NCI-H510A treated with DMSO at 0.1 percent for 48 hours (cell line): ENCODE measurements at regions not wholly inside any gene's neighbourhood (a gene's known extent, or its start where the extent isn't known, plus 50 kb on each side); places are given as distances from the start of the nearest gene placed in this dataset.
A peak's percentile ranks its signal among the peaks of the same experiment; 100 is the strongest.

Experiments used
- DNase-seq: peaks from one replicate; lab custom pipeline; 2025; lab: John Stamatoyannopoulos, UW

DNA sequence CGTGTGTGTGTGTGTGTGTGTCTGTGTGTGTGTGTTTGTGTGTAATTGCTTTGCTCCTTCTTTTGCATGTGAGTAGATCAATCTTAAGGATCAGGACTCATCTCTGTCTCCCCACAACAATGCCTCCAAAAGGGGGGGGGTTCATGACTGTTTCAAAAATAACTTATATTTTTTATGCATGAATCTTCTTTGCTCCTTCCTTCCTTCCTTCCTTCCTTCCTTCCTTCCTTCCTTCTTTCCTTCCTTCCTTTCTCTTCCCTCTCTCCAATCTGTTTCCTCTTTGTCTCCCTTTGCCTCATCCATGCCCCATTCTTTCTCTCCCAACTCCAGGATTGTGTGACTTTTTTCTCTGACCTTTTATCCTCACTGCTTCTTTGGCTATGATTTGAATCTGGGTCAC is 126.4 kb upstream of the OSMR start:
- no peak for DNase-seq

DNA sequence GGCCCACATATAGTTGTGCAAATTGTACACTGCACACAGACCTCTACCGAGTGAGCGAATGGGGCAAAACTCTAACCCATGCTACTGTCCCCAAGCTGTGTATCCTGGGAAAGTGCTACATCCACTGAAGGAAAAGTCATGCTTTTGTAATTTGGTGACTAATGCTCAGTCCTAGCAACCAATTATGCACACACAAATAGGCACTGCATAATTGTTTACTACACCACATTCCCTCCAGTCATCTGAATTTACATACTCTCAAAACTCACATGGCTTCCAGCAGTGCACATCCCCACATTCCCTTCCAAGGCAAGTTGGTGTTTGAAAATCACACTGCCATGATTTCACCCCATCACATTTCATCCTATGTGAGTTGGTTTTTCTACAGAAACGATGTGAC is 125.9 kb upstream of the OSMR start:
- DNase-seq: no peak

DNA sequence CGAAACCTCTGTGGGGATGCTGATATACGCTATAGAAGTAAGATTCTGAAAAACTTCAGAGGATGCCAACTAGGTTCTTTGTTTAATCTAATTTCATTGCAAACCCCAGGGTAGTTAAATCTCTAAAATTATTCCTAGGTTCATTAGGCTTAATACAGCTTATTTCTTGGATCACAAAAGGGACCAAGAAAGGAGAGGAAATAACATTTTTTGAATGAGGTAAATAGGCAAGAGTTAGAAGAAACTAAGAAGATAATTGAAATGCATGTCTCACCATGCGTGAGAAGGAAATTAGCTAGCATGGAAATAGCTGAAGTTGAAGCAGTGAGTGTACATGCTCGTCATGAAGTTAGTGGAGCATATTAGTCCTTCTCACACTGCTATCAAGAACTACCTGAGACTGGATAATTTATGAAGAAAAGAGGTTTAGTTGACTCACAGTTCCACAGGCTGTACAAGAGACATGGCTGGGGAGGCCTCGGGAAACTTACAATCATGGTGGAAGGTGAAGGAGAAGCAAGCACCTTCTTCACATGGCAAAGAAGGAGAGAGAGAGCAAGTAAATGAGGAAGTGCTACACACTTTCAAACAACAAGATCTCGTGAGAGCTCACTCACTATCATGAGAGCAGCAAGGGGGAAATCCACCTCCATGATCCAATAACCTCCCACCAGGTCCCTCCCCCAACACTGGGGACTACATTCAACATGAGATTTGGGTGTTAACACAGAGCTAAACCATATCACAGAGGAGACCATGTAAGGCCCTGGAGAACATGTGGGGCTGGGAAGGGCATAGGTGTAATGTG is 125.1 kb upstream of the OSMR start:
- DNase-seq: no peak

DNA sequence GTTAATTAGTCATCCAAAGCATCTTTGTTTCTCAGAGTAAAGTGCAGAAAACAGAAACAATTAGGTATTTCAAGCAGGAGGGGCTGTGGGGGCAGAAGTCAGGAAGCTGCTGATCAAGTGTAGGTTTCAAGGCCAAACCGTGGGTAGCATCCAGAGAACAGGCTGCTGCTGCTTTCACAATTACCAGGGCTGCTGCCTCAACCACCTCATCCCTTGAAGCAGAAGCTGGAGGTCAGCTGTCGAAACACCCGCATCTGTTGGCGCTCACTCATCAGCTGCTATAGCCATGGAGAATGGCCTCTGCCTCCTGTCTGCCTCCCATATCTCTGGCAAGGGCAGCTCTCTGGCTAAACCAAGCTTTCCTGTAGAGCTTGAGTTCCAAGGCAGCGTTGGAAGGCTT is 122.9 kb upstream of the OSMR start:
- DNase-seq: no peak

DNA sequence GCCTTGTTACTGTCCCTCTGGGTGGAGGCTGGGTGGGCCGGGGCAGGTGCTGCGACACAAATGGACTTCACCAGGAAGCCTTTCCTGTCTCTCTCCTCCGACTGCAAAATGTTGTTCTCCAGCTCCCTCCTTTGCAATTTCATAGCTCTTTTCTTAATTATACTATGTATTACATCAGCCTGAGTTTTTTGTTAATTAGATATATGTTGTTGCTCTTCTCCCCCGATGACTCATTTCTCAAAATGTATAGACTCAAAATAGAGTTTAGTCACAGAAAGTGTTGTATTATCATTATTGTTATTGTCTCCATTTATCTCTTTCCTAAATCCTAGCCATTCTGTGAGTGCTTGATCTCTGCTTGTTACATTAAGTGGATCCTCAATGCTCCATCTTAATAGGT is 122.4 kb upstream of the OSMR start:
- DNase-seq: no peak

DNA sequence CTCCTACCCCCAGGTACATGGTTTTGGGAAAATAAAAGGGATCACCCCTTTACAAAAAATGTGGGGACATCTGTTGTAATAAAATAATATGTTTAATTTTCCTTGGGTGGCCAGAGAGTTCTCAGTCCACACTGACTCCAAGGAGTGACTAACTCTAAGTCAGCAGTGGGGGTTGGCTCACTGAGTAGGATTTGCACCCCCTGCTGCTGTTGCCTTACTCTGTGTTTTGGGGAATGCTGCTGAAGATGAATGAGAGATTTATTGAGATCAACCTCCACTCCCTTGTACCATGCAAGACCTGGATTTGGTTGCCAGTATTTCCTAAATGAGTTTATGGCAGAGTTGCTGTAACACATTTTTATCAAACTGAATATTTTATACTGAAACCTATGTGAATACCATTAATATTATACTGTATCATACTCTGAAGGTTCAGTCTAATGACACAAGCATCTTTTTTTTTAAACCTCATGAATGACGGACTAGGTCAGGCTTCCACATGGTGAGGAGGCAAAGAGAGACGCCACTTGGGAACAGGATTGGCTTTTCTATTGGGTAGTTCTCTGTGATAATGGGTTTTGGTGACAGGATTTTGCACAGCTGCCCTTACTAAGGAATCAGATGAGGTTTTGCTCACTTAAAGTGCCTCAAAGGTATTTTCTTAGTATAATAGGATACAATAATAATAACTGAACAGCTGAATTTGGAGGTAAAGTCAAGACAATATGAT is 121.3 kb upstream of the OSMR start:
- no peak for DNase-seq

DNA sequence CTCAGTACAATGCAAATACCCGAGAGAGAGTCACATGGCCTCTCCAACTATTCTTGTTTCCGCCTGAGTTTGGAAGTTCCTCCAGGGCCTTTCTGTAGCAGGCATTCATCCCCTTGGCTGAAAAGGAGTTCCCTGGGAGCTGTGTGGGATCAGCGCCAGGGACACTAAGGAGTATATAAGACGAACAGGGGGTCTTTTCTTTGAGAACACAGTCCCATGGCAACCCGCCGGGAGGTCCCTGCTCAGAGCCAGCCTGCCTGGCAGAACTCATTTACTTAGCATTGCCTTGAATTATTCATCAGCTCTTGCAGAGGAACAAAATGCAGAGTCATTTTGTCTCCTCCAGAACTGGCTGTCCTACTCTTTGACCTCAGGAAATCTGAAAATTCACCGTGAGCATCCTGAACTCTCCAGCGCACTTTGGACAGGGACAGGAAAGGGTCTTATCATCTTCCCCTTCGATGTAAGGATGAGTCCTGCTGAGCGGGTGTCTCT is 120.4 kb upstream of the OSMR start:
- DNase-seq: no peak

DNA sequence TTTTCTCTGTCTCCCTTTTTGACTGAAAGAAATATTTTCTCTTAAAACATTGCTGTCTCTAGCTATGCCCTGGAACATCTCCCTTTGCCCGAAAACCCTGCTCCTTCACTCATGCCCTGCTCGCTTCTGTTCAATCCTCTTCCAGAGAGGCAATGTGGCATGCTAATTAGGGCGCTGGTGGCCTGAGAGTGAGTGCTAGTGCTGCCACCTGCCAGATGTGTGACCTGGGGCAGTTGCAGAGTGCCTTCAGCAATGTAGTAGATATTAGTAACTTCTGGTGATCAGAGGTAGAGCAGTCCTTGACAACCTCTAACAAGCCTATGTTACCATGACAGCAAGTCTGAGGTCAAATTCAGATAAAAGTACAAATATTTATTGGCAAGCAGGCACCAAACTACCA is 119.5 kb upstream of the OSMR start:
- DNase-seq: no peak

DNA sequence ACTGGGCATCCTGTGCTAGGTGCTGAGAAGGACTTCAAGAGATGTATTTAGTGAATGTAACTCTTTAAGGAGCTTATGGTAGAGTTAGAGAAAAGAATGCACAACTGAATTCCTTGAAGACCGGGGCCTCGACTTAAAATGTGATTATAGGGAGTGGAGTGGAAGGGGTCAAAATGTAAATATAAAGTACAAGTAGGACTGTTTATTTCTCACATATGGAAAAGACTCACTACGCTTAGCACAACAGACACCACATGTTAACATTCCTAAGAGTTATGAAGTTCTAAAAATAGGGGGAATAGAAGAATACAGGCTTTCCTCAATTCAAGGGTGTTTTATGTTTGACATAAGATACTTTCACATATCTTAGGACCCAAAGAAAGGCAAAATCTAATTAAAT is 117.8 kb upstream of the OSMR start:
- DNase-seq: no peak

DNA sequence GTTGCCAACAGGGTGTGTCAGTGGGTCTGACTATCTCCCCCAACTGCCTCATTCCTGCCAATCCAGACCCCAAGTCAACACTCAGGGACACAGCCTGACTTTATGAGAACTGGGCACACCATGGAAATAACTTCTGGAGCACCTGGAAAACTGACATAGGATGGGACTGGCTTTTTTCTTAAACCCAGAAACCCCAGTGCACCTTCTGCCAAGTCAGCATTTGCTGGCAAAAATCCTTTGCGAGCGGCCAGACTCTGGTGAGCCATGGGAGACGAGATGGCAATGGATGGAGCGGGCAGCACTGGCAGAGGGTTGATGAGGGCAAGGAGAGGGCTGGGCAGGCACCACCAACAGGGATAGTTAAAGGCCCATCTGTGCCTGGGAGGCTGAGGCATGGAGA is 114.4 kb upstream of the OSMR start:
- DNase-seq: no peak

DNA sequence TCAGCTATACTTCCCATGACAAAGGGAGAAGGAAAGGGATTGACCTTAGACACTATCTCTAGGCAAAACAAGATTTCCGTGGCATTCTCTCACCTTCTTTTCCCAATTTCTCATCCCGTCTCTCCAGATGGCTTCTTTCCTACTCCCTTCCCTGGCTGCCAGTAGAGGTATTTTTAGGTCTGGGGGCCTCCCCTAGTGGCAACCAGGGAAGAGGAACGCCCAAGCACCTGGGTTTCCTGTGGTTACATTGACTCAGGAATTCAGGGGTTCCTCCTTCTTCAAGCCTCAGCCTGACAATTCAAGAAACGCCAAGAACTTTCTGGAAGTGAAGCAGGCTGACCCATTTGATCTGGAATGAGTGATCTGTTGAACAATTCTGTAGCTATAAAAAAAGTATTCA is 111.5 kb upstream of the OSMR start:
- no peak for DNase-seq

DNA sequence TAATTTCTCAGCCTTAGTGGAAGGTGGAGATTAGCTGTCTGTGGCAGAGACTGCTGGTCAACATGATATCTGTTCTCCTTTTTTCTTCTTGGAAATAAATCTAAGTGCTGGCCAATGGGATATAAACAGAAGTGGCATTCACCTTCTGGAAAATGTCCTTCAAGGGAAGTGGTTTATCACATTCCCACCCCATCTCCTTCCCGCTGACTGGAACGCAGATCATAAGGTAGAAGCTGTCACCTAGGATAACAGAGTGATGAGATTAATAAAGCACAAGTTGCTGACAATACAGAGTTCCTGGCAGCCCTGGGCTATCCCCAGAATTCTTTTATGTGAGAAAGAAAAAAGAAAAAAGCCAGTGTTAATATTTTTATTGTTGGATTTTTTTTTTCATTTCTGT is 109.7 kb upstream of the OSMR start:
- no peak for DNase-seq

DNA sequence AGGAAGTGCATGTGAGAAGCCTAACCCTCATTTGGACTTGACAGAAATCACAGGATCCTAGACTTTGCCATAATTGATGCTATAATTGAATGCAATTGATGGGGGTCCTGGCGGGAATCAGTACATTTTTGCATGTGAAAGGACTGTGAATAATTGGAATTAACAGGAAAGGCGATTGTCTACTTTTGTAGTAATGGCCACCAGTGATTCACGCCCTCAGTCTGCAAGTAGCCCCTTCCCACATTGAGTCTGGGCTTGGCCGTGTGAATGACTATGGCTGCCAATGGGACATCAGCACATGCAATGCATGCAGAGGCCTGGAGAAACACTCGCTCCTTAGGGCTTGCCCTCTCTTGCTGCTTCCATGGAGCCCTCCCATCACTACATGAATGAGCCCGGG is 107.8 kb upstream of the OSMR start:
- no peak for DNase-seq

DNA sequence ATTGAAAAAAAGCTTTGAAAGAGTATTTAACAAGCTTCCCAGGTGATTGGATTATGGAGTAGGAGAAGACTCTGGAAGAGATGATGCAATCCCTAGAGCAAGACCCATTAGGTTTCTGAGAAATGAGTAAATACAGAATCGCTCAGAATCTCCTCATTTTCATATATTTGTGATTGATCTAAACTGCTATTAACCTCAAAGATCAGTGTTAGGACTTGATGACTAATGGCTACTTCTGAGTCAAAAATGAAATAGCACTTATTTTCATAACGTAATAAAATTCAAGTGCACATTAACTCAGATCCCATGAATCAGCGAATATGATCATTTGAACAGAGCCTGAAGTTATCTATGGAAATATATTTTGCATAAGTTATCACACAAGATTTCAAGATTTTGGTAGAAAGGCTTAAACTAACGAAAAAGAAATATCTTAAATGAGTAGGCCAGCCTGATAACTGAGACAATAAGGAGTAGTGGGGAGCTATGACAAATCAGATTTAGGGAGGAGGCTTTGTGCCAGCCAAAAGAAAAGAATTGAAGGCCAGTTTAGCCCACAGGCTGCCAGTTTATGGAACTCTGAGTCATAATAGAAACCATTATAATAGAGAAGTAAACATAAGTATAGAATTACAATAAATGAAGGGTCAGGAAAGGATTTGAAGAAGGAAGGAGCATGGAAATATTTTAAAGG is 106.7 kb upstream of the OSMR start:
- DNase-seq: peak; percentile 16

DNA sequence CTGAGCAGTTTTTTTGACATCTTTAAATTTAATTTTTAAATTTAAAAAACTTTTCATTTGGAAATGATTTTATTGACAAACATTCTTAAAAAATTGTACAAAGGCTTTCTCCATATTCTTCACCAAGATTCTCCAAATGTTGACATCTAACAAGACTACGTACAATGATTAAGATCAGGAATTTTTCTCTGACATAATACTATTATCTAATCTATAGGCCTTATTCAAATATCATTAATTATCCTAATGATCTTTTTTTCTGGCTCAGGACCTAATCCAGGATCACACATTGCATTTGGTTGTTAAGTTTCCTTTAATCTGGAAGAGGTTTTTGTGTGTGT is 106.1 kb upstream of the OSMR start:
- no peak for DNase-seq

DNA sequence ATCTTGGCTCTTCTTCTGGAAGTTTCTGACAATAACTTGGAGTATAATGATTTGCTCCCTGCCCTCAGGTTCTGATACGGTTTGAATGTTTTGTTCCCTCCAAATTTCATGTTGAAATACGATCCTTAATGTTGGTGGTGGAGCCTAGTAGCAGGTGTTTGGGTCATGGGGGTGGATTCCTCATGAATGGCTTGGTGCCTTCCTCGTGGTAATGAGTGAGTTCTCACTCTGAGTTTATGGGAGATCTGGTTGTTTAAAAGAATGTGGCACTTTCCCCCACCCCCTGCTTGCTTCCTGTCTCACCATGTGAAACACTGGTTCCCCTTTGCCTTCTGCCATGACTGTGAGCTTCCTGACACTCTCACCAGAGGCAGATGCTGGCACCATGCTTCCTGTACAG is 103.0 kb upstream of the OSMR start:
- DNase-seq: no peak

DNA sequence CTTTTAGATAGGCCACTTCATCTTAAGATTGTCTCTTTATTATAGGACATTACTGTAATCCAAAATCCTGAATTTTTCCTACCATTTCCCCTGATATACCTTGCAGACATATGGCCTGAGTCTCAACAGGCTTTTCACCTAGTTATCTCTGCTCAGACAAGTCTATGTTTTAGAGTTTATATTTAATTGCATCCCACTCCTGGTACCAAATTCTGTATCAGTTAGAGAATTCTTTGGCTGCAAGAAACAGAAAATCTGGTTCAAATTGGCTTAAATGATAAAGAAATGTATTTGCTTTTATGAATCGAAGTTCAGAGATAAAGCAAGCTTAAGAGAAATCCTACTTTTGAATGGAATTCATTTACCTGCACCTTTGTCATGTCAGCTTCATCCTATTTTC is 102.2 kb upstream of the OSMR start:
- DNase-seq: no peak

DNA sequence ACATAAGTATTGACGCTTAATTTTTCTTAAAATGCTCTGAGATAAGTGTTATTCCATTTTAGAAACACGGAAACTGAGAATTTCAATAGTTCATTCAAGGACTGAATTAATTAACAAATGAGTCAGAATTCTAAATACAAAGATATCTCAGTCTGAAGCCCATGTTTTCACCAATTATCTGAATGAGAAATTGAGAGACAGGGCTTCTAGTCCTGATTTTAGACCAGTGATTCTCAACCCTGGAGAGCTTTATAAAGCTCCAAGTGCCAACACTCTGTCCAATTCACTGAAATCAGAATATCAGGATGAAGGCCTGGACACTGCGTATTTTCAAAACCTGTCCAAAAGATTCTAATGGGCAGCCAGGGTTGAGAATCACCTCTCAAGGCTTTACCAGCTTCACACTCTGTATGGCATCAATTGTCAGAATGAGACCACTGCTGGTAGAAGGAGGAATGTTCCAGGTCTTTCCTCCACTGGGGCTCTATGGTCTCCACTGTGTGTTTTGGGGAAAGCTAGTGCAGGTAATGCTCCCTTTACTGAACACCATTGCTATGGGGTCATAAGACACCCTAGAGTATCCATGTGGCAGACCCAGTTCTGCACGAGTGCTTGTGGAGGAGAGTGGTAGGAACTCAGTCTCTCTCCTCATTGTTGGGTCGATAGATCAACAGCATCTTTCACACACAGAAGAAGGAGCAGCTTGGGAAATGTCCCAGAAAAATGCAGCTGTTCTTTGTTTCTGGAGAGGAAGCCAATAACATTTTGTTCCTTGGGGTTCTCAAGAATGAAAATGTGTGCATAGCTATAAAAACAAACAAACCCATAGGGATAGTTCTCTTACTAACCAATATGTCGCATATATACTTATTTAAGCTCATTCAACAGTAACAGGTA is 99.7 kb upstream of the OSMR start:
- DNase-seq: no peak

DNA sequence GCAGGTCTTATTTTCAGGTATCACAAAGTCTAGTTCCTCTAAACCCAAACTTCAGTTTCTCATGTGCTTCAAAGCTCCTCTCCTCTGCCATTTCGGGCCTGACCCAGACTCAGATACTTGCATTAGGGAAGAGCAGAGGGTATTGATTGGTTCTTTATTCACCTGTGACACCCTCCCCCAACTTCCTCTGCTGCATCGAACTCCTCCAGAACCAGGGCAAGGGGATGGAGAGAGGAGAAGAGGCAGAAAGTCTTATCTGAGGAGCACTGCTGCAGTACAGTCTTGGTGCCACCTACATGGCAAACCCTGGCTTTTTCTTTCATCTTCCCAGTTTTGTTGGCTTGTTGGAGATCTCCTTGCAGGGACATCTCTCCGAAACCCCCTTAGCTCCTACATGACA is 96.0 kb upstream of the OSMR start:
- DNase-seq: no peak

DNA sequence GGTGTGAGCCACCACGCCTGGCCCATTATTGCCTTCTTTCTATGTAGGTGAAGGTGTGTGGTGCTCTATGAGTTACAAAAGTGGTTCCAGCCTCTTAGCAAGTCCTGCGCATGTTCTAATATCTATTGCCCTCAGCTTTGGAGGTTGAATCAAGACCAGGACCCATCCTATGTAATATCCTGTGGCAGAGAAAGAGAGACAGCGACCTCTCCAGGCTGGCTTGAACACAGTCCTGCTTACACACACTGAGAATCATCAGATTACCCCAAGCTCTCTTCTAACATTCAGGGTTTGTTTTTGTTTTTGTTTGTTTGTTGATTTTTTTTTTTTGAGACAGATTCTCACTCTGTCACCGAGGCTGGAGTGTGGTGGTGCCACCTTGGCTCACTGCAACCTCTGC is 94.7 kb upstream of the OSMR start:
- no peak for DNase-seq

DNA sequence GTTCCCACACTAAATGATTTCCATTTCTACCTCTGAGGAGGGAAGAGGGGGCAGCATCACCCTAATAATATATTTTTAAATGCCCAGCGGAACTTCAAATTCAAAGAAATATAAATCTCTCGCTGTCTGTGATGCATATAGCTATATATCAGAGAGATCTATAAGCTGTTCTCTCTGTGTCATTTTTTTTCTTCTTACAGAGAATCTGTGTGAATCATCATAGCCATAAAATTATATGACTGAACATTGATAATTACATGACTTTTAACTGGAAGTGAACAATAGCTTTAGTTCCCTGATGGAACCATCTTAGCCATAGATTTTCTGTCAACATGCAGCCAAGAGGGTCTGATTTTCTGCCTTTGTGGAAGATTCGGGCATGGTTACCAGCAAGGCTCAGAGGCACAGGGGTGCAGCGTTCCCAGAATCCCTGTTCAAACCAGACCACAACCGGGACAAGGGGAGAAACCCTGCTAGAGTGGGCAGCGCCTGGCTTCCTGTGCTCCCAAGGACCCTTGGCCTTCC is 93.7 kb upstream of the OSMR start:
- DNase-seq: no peak

DNA sequence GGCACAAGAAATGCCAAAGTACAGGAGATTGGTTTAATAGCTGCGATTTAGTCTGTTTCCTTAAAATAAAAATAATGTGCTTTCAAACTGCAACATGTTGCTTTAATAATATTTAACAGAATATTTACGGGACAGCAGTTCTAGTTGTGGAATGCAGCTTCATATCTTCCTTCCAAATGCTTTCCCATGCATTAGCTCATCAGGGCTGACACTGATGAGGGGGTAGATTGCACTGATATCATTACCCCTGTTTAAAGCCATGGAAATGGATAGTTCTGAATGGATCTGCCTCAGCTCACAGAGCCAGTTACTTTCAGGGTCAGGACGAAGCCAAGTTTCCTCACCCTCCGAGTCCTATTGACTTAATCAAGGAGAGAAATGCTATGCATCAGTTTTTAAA is 93.2 kb upstream of the OSMR start:
- no peak for DNase-seq
